Activated CD8-positive, alpha-beta memory T cell treated with anti-CD3 and anti-CD28 coated beads for 36 hours (primary cell): ENCODE measurements at regions not wholly inside any gene's neighbourhood (a gene's known extent, or its start where the extent isn't known, plus 50 kb on each side); places are given as distances from the start of the nearest gene placed in this dataset.

Source experiments
- CTCF ChIA-PET: fragments of 350-600 bp; sonication (Branson Sonifier 250); formaldehyde crosslinking; loops from one replicate; lab custom pipeline; 2021; ENCODE audit warnings: antibody characterized with exemption; lab: Charles Lee
- POLR2A ChIA-PET: fragments of 350-600 bp; sonication (Branson Sonifier 250); formaldehyde crosslinking; loops from one replicate; lab custom pipeline; 2021; ENCODE audit warnings: antibody characterized with exemption; lab: Charles Lee

DNA sequence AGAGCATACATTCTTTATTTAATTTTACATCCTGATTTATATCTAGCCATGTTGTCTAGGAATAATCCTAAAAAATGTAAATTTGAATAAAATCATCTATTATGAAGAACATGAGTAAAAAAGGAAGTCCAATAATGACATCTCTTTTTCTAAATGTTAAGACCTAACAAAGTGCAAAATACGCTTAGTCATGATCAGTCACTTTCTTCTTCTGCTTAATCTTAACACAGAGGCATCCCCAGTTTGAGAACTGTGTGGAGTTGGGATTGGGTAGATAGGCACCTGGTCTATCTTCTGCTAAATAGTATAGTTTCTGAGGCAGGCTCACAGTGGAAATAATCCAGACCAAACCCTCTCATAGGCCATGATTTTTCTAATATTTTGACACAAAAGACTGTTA, 311.7 kb upstream of the LRRC7 start:
- ChIA-PET POLR2A (no interaction called here), CTCF (no interaction called here)

DNA sequence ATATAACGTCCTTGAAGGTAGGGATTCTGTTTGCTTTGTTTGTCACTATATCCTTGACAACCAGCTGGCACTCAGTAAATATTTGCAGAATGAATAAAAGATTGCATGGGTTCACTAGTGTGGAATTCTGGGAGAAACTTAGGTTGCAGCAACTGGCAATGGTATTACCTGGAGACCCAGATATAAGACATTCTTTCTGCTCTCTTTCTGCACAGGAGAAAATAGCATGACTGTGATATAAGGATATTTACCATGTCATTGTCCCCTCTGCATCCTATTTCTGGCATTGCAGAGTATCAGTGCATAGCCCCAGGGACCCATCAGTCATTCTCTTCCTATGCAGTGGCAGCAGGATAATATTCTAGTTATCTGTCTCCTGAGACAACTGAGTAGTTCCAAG, 308.9 kb upstream of the LRRC7 start:
- ChIA-PET CTCF (no interaction called here), POLR2A (no interaction called here)

DNA sequence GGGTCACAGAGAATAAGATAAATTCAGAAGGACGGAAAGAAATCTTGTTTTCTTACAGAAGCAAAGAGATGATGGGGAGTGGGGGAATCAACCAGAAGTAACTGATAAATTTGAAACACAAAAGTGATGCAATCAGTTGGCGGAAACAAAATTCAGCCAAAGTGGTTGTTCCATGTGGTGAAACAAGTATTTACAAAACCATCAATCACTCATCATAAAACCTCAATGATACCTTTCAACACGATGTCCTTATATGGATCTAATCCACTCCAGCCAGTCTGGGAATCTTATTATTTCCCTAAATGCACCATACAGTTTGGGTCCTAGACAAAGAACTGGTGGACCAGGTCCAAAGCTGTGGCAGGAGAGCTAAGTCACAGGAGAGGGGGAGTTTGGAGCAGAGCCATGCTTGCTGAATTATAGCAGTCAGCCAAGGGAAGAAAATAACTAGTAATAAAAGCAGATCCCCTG, 303.8 kb upstream of the LRRC7 start:
- CTCF ChIA-PET, result no interaction called here
- POLR2A ChIA-PET, result no interaction called here

DNA sequence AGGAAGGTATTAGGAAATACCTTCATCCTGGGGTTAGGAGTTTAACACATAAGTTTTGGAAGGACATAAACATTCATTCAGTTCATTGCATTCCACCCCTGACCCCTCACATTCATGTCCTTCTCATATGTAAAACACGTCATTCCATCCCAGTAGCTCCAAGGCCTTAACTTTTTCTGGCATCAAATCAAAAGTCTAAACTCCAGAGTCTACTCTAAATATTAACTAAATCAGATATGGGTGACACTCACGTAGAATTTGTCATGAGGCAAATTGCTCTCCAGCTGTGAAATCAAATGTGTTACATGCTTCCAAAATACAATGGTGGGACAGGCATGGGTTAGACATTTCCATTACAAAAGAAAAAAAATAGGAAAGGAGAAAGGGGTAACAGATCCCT, 298.2 kb upstream of the LRRC7 start:
- CTCF ChIA-PET, result no interaction called here
- POLR2A ChIA-PET, result no interaction called here

DNA sequence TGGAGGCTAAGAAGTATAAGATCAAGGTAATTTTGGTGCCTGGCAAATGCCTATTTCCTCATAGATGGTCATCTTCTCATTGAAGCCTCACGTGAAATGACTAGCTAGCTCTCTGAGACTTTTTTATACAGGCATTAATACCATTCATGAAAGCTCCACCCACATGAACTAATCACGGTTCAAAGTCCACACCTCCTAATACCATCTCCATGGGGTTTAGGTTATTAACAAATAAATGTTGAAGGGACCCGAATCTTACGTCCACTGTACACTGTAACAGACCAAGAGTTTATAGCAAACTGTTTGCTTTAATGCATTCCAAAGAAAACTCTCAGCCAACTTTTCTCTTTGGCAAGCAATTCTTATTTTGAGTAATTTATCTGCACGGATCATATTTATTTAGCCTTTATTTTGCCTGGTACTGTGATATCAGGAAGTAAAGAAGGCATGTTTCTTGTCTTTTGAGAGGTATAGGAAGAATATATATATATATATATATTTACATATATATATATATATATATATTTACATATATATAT, 296.1 kb upstream of the LRRC7 start:
- POLR2A ChIA-PET, result no interaction called here
- CTCF ChIA-PET, result no interaction called here

DNA sequence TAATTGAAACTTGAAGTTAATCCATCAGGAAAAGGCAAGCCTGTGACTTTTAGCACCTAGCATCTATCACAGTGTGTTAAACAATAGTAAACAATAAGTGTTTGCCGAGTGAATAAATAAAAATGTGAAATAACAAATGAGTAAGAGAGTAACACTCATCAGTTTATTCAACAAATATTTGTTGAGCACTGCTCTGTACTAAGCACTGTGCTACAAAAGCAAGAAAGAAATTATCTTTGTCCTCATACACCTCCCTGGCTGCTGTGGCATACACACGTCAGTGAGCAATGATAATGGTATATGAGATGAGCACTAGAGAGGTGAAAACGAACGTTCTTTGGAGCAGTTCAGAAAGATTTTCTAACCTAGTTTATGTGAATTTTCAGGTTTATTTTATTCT, 295.0 kb upstream of the LRRC7 start:
- ChIA-PET CTCF (no interaction called here), POLR2A (no interaction called here)

DNA sequence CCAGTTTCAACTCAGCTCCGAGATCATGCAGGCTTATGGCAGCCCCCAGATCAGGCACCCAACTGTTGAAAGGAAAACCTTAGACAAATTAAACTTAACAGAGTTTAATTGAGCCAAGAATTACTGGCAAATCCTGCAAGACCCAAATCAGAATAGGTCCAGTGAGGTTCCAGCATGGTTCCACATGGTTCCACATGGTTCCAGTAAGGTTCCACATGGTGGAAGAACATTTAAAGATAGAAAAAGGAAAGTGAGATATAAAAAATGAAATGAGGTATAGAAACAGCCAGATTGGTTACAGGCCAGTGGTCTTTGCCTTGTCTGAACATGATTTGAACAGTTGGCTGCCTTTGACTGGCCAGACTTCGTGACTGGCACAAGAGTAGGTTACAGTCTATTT, 288.8 kb upstream of the LRRC7 start:
- POLR2A ChIA-PET, result no interaction called here
- CTCF ChIA-PET, result no interaction called here

DNA sequence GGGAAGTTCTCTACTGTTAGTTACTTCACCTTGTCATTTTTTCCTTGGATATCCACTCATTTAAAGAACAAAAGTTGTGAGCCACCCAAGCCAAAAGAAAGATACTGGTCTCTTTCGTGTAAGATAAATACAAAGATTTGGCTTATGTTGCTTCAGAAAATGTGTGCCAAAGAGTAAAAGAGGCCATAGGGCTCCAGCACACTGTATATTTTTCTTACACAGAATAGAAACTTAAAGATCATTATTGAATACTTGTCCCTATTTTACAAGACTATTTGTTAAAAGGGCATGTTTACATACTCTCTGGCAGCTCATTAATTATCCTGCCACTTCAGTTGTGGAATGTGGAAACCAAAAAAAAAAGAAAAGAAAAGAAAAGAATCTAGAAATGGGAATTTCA, 284.2 kb upstream of the LRRC7 start:
- POLR2A ChIA-PET, result no interaction called here
- CTCF ChIA-PET, result no interaction called here

DNA sequence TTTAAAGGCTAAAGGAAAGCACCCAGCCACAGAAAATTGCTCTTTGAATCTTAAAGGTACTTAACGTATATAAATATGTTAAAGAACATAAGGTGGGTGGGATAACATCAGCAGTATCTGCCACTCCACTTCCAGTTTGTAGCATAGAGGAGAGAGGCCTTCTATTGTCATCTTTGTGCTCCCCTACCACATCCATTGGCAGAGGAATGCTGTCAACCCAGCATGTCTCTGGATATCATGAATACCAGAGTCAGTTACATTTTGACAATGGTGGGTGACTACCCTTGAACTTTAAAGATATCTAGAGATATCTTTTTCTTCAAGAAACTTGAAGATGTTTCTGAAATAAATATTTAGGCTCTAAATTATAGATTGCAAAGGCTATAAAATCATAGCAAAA, 283.2 kb upstream of the LRRC7 start:
- ChIA-PET CTCF (no interaction called here), POLR2A (no interaction called here)

DNA sequence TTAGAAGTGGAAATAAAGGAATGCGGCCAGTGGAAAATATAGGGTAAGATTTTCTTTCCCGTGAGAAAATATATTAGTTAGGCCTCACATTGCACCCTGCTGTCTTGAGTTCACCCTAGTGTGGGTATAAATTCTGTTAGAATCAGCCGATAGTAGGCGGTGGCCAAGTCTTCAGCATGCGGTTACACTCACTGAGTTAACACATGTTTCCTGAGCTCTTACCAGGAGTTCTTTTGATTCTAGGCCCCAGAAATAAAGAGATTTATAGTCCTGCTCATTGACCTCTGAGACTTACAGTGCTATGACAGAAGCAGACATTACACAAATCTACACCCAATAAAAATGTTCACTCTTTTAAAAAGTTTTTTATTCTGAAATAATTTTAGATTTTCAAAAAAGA, 279.3 kb upstream of the LRRC7 start:
- POLR2A ChIA-PET, result no interaction called here
- CTCF ChIA-PET, result no interaction called here

DNA sequence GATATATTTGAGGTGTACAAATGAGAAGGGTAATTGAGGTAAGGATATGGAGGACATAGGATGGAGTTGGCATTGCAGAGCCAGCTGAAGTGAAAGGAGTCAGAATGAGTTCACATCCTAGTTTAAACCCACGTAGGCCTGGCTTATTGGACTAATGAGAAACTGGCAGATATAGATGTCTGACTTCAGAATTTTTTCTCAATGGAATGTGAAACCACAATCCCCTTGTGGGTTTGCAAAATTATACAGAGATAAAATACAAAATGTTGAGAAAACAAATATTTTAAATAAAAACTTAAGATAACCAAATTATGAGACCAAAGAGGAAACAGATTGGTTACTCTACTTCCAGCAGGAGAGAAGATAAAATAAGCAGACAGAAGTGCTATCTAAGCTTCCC, 277.4 kb upstream of the LRRC7 start:
- ChIA-PET POLR2A (no interaction called here), CTCF (no interaction called here)

DNA sequence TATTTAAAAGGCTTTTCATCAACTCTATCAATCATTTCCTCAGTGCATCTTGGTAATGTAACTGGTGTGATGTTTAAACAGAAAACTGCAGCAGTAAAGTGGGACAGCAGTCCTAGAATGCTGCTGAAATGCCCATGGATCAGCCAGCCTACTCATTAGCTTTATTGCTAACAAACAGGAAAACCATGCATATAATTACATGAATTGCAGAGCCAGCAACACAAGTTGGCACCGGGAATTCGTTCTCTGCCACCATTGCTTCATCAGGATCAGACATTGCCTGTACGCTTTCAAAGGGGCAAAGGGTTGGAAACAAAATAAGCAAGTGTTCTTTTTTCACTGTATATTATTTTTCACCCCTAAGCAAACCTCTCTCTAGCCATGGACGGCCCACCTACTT, 276.2 kb upstream of the LRRC7 start:
- CTCF ChIA-PET, result no interaction called here

DNA sequence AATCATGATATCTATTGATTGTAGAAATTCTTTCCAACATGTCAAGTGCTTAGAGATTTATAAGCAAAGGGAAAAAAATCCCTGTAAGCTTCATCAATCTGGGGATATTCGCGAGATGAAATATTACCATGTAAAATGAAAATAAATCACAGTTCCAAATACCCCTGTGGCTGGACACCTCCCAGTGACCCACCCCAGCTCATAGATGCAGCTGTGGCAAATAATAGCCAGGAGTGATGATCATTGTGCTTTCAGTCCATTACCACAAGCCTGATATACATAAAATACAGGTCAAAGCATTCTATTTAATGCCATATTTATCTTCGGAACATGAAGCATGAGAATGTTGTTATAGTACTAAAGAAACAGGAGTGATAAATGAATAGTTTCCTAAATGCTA, 274.9 kb upstream of the LRRC7 start:
- CTCF ChIA-PET, result no interaction called here

More for the DNA sequence above, 276.2 kb upstream of the LRRC7 start:
- POLR2A ChIA-PET, result no interaction called here

DNA sequence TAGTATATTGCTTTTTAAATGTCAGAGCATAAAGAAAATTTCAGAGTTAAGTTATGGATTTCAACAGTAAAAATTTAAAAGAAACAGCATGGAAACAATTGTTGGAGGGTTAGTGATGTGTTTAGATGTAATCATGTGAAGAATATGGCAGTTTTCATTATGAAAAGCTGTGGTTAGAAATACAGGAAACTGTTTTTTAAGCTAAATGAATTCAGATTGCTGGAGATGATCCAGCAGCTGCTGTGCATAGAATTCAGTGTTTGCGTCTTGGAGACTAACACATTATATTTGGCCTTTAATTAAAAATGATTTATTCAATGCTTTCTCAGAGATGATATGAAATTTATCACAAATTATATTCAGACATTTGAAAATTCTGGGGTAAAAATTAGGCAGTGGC, 273.6 kb upstream of the LRRC7 start:
- POLR2A ChIA-PET, result no interaction called here
- CTCF ChIA-PET, result no interaction called here

More for the DNA sequence above, 274.9 kb upstream of the LRRC7 start:
- POLR2A ChIA-PET, result no interaction called here

DNA sequence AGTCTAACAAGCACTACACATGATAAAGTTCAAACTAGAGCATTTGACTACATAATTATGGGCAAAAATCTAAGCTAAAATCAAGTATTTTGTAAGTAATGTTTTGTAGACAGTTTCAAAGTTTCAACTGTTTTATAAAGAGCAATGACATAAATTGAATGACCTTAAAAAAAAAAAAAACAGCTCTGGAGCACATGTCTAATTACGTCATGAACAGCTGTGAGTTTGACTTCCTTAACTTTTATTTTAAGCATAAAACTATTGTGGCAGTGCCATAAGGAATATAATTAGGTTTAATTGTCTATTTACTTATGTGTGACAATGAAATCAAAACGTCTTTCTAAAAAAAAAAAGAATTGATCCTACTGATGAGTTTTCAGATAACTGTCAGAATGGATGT, 272.5 kb upstream of the LRRC7 start:
- ChIA-PET CTCF (no interaction called here), POLR2A (no interaction called here)

DNA sequence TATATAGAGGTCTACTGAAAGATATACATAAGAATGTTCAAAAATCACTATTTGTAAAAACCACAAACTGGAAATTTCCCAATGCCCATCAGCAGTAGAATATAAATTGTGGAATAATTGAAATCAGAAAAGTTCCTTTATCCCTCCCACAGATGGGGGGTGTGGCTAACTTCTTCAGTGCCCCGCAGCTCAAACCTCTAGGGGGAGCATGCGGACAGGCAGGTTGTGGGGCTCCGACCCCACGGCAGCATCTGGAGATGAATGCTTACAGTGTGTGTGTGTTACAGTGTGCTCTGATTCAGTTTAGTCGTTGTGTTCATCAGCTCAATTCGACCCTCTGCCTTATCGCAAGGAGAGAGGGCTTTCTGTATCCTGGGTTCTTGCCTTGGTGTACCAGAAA, 262.1 kb upstream of the LRRC7 start:
- POLR2A ChIA-PET, result no interaction called here
- CTCF ChIA-PET, result no interaction called here

DNA sequence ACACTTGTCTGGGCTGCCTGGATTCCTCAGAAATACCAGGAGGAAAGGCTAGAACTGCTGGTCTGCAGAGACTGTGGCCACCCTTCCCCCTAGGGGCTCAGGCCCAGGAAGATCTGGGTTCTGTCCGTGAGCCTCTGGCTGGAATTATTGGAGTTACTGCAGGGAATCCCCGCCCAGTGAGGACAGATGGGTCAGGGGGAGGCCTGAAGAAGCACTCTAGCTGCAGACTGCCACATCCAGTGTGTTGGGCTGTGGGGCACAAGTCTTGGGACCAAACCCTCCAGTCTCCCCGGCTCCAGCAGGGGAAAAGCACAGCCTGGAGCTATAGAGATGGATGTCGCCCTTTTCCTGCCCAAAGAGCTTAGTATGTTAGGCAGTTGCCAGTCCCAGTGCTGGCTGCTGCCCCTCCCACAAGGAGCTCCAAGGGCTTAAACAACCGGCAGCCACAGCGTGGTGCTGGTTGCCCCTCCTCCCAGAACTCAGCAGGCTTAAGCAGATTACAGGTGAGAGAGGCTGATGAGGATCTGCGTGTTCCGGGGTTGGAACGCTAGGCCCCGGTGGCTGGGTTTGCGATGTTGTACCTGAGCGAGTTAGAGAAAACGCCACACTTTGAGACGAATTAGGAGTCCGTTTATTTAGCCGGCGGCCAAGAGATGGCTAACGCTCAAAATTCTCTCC, 255.5 kb upstream of the LRRC7 start:
- CTCF ChIA-PET, result no interaction called here
- POLR2A ChIA-PET, result no interaction called here

DNA sequence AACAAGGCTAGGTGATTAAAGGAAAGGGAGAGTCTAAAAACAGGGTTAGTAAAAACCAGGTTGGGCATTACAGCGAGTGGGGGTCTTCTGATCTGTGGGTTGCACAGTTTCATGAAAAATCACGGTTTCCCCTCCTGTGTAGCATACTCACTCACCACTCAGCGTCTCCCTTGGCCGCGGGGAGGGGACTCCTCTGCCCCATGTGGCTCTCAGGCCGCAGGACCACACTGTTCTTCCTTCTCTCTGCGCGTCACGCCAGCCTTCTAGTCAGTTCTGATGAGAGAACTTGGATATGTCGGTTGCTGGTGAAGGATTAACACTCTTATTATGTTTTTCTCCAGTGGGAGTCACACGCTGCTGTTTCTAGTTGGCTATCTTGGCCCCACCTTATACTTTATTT, 254.6 kb upstream of the LRRC7 start:
- ChIA-PET CTCF (no interaction called here), POLR2A (no interaction called here)

DNA sequence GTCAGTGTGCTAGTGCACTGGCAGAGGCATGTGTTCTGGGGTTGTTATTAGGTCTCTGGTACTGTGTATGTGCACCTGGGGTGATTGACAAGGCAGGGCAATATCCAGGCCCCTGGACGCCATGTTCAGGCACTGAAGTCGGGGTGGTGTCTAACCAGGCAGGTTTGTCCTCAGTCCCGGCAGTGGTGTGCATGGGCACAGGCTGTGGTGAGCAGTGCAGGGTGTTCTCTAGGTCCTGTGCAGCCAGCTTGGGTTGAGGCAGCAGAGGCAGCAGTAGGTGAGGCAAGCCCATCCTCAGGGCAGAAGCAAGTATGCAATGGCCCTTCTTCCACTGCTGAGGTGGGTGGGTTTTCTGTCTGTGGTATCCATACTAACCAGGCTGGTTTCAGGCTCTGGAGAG, 252.3 kb upstream of the LRRC7 start:
- POLR2A ChIA-PET, result no interaction called here

DNA sequence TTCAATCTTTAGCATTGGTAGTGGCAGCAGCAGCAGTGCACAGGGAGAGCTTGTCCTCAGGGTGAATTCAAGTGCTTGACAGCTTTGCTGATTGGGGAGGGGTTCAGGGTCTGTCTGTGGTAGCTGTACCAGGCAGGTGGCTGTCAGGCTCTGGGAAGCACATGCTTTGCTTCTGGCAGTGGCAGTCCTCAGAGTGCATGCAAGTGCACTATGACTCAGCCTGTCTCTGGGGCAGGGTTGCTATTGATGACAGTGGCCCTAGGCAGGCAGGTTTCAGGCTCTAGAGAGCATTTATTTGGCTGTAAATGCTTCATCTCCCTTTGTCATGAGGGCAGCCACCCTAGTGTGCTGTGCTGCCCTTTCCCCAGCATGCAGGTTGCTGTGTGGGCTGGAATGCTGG, 251.9 kb upstream of the LRRC7 start:
- POLR2A ChIA-PET, result no interaction called here
- CTCF ChIA-PET, result no interaction called here

More for the DNA sequence above, 252.3 kb upstream of the LRRC7 start:
- CTCF ChIA-PET, result no interaction called here

DNA sequence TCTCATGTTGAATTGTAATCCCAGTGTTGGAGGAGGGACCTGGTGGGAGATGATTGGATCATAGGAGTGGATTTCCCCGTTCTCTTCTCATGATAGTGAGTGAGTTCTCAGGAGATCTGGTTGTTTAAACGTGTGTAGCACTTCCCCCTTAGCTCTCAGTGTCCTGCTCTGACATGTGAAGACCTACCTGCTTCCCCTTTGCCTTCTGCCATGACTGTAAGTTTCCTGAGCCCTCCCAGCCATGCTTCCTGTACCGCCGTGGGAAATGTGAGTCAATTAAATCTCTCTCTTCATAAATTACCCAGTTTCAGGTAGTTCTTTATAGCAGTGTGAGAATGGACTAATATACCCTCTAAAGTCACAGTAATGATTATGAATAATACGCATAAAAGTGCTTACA, 248.4 kb upstream of the LRRC7 start:
- POLR2A ChIA-PET, result no interaction called here
- CTCF ChIA-PET, result no interaction called here

DNA sequence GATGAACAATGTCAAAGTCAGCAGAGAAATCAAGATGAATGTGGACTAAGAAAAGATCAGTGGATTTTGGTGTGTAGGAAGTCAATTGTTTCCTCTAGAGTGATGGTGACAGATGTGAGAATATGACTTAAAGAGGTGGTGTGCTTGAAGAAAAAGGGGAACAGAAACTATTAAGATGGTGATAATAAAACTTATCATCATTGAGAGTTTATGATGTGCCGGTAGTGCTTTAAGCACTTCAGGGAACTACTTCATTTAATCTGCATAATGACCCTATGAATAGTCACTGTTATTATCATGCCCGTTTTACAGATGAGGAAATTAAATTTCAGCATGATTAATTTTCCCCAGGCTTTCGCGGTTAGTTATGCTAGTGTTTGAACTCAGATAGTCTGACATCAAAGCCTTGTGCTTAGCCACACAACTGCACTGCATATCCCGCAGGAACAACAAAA, 246.9 kb upstream of the LRRC7 start:
- ChIA-PET POLR2A (no interaction called here), CTCF (no interaction called here)
